Thyroid gland (tissue), 4 donors: ENCODE measurements at regions not wholly inside any gene's neighbourhood (a gene's known extent, or its start where the extent isn't known, plus 50 kb on each side); places are given as distances from the start of the nearest gene placed in this dataset.
"Not testable (repeated sequence)": the region's sequence is repeated elsewhere in the genome, so short reads cannot be mapped to it uniquely, and the experiment has no call there.

Source experiments
- CTCF ChIP-seq, 6 experiments: fragments of 200-600 bp in 3 of 6; fragments of 450-650 bp in 3 of 6; sonication (generic) in 3 of 6; IDR thresholded peaks; one replicate each; pipeline ENCODE4 v1.5.1; 2016 to 2019; ENCODE audit warnings: antibody characterized with exemption in 6 of 6, mild to moderate bottlenecking in 2 of 6, inconsistent platforms in 1 of 6, moderate library complexity in 1 of 6
- POLR2A ChIP-seq, 2 donors: fragments of 450-650 bp; IDR thresholded peaks; one replicate each; pipeline ENCODE4 v1.6.1; 2017; ENCODE audit warnings: antibody characterized with exemption in 2 of 2, mild to moderate bottlenecking in 2 of 2, moderate library complexity in 1 of 2

- not testable (repeated sequence) for TF ChIP-seq POLR2A, CTCF (IDR thresholded peaks at IDR 0.05)
Measured at GRCh38 chr13:52298079-52298661, 107.8 kb downstream of the THSD1 start.
